Neural progenitor cell (in vitro differentiated cells): ENCODE measurements at regions not wholly inside any gene's neighbourhood (a gene's known extent, or its start where the extent isn't known, plus 50 kb on each side); places are given as distances from the start of the nearest gene placed in this dataset.

Source experiments
- EZH2 ChIP-seq: fragments of 200-600 bp; sonication (generic); IDR thresholded peaks from 2 replicates; pipeline ENCODE4 v1.6.1; 2017; ENCODE audit warnings: antibody characterized with exemption, mild to moderate bottlenecking, moderate library complexity
- EZH2phosphoT487 ChIP-seq: fragments of 200-600 bp; sonication (generic); IDR thresholded peaks from 2 replicates; pipeline ENCODE4 v1.6.1; 2017; ENCODE audit warnings: antibody characterized with exemption
- TF ChIP-seq, protein P1 (sequence below): fragments of 200-600 bp; sonication (generic); IDR thresholded peaks from 2 replicates; pipeline ENCODE4 v1.5.1; 2017; ENCODE audit warnings: antibody characterized with exemption, mild to moderate bottlenecking

DNA sequence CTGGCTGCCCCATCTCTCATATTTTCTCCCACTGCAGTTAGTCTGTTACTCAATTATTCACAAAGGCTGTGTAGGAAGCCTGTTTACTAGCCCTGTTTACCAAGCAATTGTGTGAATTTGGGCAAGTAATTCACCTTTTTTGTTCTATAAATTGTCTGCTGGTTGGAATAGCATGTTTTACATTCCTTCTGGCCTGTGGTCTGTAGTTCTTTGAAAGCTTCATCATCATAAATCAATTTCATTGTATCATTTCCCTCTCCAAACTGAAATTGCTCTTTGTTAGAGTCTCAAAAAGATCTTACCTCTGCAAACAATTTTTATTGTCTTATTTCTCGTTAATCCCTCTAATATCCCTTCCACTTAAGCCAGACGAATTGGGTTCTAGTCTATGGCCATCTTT is 1059.5 kb upstream of the ADGRL4 start:
- TF ChIP-seq, protein P1, sequence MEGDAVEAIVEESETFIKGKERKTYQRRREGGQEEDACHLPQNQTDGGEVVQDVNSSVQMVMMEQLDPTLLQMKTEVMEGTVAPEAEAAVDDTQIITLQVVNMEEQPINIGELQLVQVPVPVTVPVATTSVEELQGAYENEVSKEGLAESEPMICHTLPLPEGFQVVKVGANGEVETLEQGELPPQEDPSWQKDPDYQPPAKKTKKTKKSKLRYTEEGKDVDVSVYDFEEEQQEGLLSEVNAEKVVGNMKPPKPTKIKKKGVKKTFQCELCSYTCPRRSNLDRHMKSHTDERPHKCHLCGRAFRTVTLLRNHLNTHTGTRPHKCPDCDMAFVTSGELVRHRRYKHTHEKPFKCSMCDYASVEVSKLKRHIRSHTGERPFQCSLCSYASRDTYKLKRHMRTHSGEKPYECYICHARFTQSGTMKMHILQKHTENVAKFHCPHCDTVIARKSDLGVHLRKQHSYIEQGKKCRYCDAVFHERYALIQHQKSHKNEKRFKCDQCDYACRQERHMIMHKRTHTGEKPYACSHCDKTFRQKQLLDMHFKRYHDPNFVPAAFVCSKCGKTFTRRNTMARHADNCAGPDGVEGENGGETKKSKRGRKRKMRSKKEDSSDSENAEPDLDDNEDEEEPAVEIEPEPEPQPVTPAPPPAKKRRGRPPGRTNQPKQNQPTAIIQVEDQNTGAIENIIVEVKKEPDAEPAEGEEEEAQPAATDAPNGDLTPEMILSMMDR = no peak
- TF ChIP-seq EZH2 = no peak
- no peak for TF ChIP-seq EZH2phosphoT487
